ENCODE measurements at regions not wholly inside any gene's neighbourhood (a gene's known extent, or its start where the extent isn't known, plus 50 kb on each side); places are given as distances from the start of the nearest gene placed in this dataset.

- Histone ChIP-seq H3K9me2 (ENCODE audit: insufficient read depth) (no peaks in the 10 kb centered on the region), H3K27ac (ENCODE audit: low read depth) (no peak overlapping the region), H3K79me2 (replicated peaks; ENCODE audit: insufficient read depth) (no peaks in the 10 kb centered on the region), H4K20me1 (replicated peaks; ENCODE audit: insufficient read depth) (no peaks in the 10 kb centered on the region), H3K27me3 (ENCODE audit: insufficient read depth) (no peaks in the 10 kb centered on the region), H3K4me3 (no peak overlapping the region), H3K36me3 (ENCODE audit: insufficient read depth) (no peaks in the 10 kb centered on the region), H3K4me1 (ENCODE audit: insufficient read depth) (no peaks in the 10 kb centered on the region), H2AFZ (no peak overlapping the region), H3K4me2 (no peak overlapping the region), H3F3A (replicated peaks; ENCODE audit: low read depth) (no peaks in the 10 kb centered on the region)
- H3K4me3 Mint-ChIP-seq, result no peak overlapping the region
- H3K27ac Mint-ChIP-seq, result no peak overlapping the region
- H3K36me3 Mint-ChIP-seq (ENCODE audit: low read depth), result no peaks in the 10 kb centered on the region
- TF ChIP-seq ZNF331 (CRISPR knock-in tag; IDR thresholded peaks at IDR 0.05; ENCODE audit: low read depth) (no peak), REST (IDR thresholded peaks at IDR 0.05; ENCODE audit: unreplicated experiment) (no peak), ZNF462 (CRISPR knock-in tag; IDR thresholded peaks at IDR 0.05) (no peak), ETS1 (IDR thresholded peaks at IDR 0.05) (no peak), POLR2AphosphoS5 (IDR thresholded peaks at IDR 0.05; ENCODE audit: low read depth) (no peak), EZH2phosphoT487 (IDR thresholded peaks at IDR 0.05; ENCODE audit: unreplicated experiment) (no peak), EZH2 (IDR thresholded peaks at IDR 0.05; ENCODE audit: low read depth, unreplicated experiment) (no peak), NANOG (IDR thresholded peaks at IDR 0.05; ENCODE audit: borderline replicate concordance) (no peak), STAT1 (IDR thresholded peaks at IDR 0.05; ENCODE audit: unreplicated experiment) (no peak), ZNF114 (CRISPR knock-in tag; IDR thresholded peaks at IDR 0.05) (no peak), JUNB (IDR thresholded peaks at IDR 0.05; ENCODE audit: unreplicated experiment) (no peak), CREB1 (CRISPR knock-in tag; IDR thresholded peaks at IDR 0.05; ENCODE audit: low read depth) (no peak), CTCF (conservative IDR thresholded peaks at IDR 0.05; ENCODE audit: low read depth in 2 of 2) (no peak)
- no peaks in the 10 kb centered on the region for H3K9me3 Mint-ChIP-seq
- H3K27me3 Mint-ChIP-seq (ENCODE audit: insufficient read depth, low read depth, poor library complexity), result peaks cover 8% of the 10 kb centered on the region
- no peak for ATAC-seq
- no peak for DNase-seq (ENCODE audit: low spot score)
- no peaks in the 10 kb centered on the region for H3K4me1 Mint-ChIP-seq
Measured at GRCh38 chr19:33956941-33957340, 160.3 kb downstream of the KCTD15 start.

All from GM23338 (cell line).